Mammary epithelial cell (primary cell): ENCODE measurements at regions not wholly inside any gene's neighbourhood (a gene's known extent, or its start where the extent isn't known, plus 50 kb on each side); places are given as distances from the start of the nearest gene placed in this dataset.

Experiments used
- CTCF ChIP-seq, 2 donors: IDR thresholded peaks in 1 of 2; conservative IDR thresholded peaks in 1 of 2; 2 replicates each; pipeline ENCODE4 v1.5.1; 2011 to 2012; ENCODE audit warnings: inconsistent platforms in 2 of 2, low read length in 2 of 2, mild to moderate bottlenecking in 2 of 2, control low read depth in 1 of 2, low read depth in 1 of 2; ENCODE audit not compliant: insufficient read depth in 1 of 2; ENCODE audit errors: extremely low read depth in 1 of 2
- EZH2 ChIP-seq: IDR thresholded peaks from 2 replicates; pipeline ENCODE4 v1.6.1; 2012; ENCODE audit warnings: low read length, inconsistent platforms, borderline replicate concordance

GRCh38 chr5:82564963-82565362 is 286.8 kb upstream of the RPS23 start:
- TF ChIP-seq CTCF (conservative IDR thresholded peaks at IDR 0.05 in 1 of 2, IDR thresholded peaks at IDR 0.05 in 1 of 2; ENCODE audit: extremely low read depth in 1 of 2, insufficient read depth in 1 of 2, low read depth in 1 of 2, low read length in 2 of 2) (no peak), EZH2 (no peak)
